ENCODE measurements at regions not wholly inside any gene's neighbourhood (a gene's known extent, or its start where the extent isn't known, plus 50 kb on each side); places are given as distances from the start of the nearest gene placed in this dataset.

GRCh38 chr10:1980459-1980858 is 243.1 kb upstream of the ADARB2 start:
- no peak overlapping the region for H3K9ac ChIP-seq (ENCODE audit: low read length in 3 of 3)
- H3K36me3 ChIP-seq (ENCODE audit: control insufficient read depth in 2 of 3, insufficient read depth in 3 of 3, low read length in 3 of 3) = no peaks in the 10 kb centered on the region
- intact Hi-C loops (cut with DNase I) = no loop called here
- peaks cover 0 to 2% (median 0%) of the 10 kb centered on the region in 3 donors for H3K9me3 ChIP-seq (ENCODE audit: control insufficient read depth in 2 of 3, insufficient read depth in 1 of 3, low read length in 3 of 3)
- FAIRE-seq (no peak), DNase-seq (no peak)
- no peaks in the 10 kb centered on the region for H3K4me1 ChIP-seq (ENCODE audit: control insufficient read depth in 2 of 3, insufficient read depth in 2 of 3, low read depth in 1 of 3, low read length in 3 of 3)
- no peak overlapping the region for H3K4me3 ChIP-seq (ENCODE audit: low read length in 3 of 3)
- H3K27me3 ChIP-seq (ENCODE audit: control insufficient read depth, insufficient read depth, low read length) = no peaks in the 10 kb centered on the region
- H3K27ac ChIP-seq (ENCODE audit: low read depth in 2 of 2, low read length in 2 of 2) = no peak overlapping the region
- no peak for TF ChIP-seq CTCF (IDR thresholded peaks at IDR 0.05; ENCODE audit: borderline replicate concordance, extremely low read depth, insufficient read depth)

GRCh38 chr10:1978584-1978983 is 241.3 kb upstream of the ADARB2 start:
- H3K9me3 ChIP-seq (ENCODE audit: control insufficient read depth in 2 of 3, insufficient read depth in 1 of 3, low read length in 3 of 3) = peaks cover 0 to 2% (median 0%) of the 10 kb centered on the region in 3 donors
- no peak for TF ChIP-seq CTCF (IDR thresholded peaks at IDR 0.05; ENCODE audit: borderline replicate concordance, extremely low read depth, insufficient read depth)
- no peak overlapping the region for H3K9ac ChIP-seq (ENCODE audit: low read length in 3 of 3)
- no peak overlapping the region for H3K4me3 ChIP-seq (ENCODE audit: low read length in 3 of 3)
- H3K4me1 ChIP-seq (ENCODE audit: control insufficient read depth in 2 of 3, insufficient read depth in 2 of 3, low read depth in 1 of 3, low read length in 3 of 3) = no peaks in the 10 kb centered on the region
- FAIRE-seq = no peak
- DNase-seq = no peak
- no peaks in the 10 kb centered on the region for H3K36me3 ChIP-seq (ENCODE audit: control insufficient read depth in 2 of 3, insufficient read depth in 3 of 3, low read length in 3 of 3)
- intact Hi-C loops (cut with DNase I) = no loop called here
- H3K27ac ChIP-seq (ENCODE audit: low read depth in 2 of 2, low read length in 2 of 2) = no peak overlapping the region
- no peaks in the 10 kb centered on the region for H3K27me3 ChIP-seq (ENCODE audit: control insufficient read depth, insufficient read depth, low read length)

GRCh38 chr10:1977461-1977860 is 240.1 kb upstream of the ADARB2 start:
- no peak overlapping the region for H3K9ac ChIP-seq (ENCODE audit: low read length in 3 of 3)
- FAIRE-seq (no peak), DNase-seq (no peak)
- intact Hi-C loops (cut with DNase I) = no loop called here
- TF ChIP-seq CTCF (IDR thresholded peaks at IDR 0.05; ENCODE audit: borderline replicate concordance, extremely low read depth, insufficient read depth) = no peak
- no peaks in the 10 kb centered on the region for H3K27me3 ChIP-seq (ENCODE audit: control insufficient read depth, insufficient read depth, low read length)
- peaks cover 0 to 2% (median 0%) of the 10 kb centered on the region in 3 donors for H3K9me3 ChIP-seq (ENCODE audit: control insufficient read depth in 2 of 3, insufficient read depth in 1 of 3, low read length in 3 of 3)
- no peaks in the 10 kb centered on the region for H3K4me1 ChIP-seq (ENCODE audit: control insufficient read depth in 2 of 3, insufficient read depth in 2 of 3, low read depth in 1 of 3, low read length in 3 of 3)
- H3K27ac ChIP-seq (ENCODE audit: low read depth in 2 of 2, low read length in 2 of 2) = no peak overlapping the region
- H3K4me3 ChIP-seq (ENCODE audit: low read length in 3 of 3) = no peak overlapping the region
- no peaks in the 10 kb centered on the region for H3K36me3 ChIP-seq (ENCODE audit: control insufficient read depth in 2 of 3, insufficient read depth in 3 of 3, low read length in 3 of 3)

GRCh38 chr10:1972406-1972805 is 235.1 kb upstream of the ADARB2 start:
- Histone ChIP-seq H3K27ac (ENCODE audit: low read depth in 2 of 2, low read length in 2 of 2) (no peak overlapping the region), H3K36me3 (ENCODE audit: control insufficient read depth in 2 of 3, insufficient read depth in 3 of 3, low read length in 3 of 3) (no peaks in the 10 kb centered on the region), H3K4me3 (ENCODE audit: low read length in 3 of 3) (no peak overlapping the region), H3K4me1 (ENCODE audit: control insufficient read depth in 2 of 3, insufficient read depth in 2 of 3, low read depth in 1 of 3, low read length in 3 of 3) (peaks cover 0 to 2% (median 0%) of the 10 kb centered on the region in 3 donors), H3K9me3 (ENCODE audit: control insufficient read depth in 2 of 3, insufficient read depth in 1 of 3, low read length in 3 of 3) (no peaks in the 10 kb centered on the region), H3K9ac (ENCODE audit: low read length in 3 of 3) (no peak overlapping the region), H3K27me3 (ENCODE audit: control insufficient read depth, insufficient read depth, low read length) (no peaks in the 10 kb centered on the region)
- FAIRE-seq = no peak
- no peak for DNase-seq
- no peak for TF ChIP-seq CTCF (IDR thresholded peaks at IDR 0.05; ENCODE audit: borderline replicate concordance, extremely low read depth, insufficient read depth)
- intact Hi-C loops (cut with DNase I) = no loop called here

Data from kidney (tissue), 13 donors.